ENCODE measurements at regions not wholly inside any gene's neighbourhood (a gene's known extent, or its start where the extent isn't known, plus 50 kb on each side); places are given as distances from the start of the nearest gene placed in this dataset.

DNA sequence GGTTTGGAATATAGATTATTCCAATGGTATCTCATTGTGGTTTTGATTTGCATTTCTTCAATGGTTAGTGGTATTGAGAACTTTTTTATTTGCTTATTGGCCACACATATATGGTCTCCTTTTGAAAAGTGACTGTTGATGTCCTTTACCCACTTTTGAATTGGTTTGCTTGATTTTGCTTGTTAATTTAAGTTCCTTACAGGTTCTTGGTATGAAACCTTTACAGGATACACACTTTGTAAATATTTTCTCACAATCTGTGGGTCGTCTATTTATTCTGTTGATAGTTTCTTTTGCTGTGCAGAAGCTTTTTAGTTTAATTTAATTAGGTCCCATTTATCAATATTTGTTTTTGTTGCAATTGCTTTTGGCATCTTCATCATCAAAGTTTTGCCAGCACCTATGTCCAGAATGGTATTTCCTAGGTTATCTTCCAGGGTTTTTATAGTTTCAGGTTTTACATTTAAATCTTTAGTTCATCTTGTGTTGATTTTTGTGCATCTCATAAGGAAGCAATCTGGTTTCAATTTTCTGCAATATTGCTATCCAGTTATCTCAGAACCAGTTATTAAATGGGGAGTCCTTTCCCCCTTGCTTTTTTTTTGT is 475.7 kb upstream of the PABPC4L start:
- Histone ChIP-seq H3K4me2 (no peak overlapping the region), H3K27ac (ENCODE audit: low read depth) (peak overlapping the region; percentile 84), H3K4me3 (no peak overlapping the region), H3K4me1 (ENCODE audit: insufficient read depth) (peaks cover 6% of the 10 kb centered on the region; the same call in 1 of the 2 replicates), H3K9me2 (ENCODE audit: insufficient read depth) (no peaks in the 10 kb centered on the region), H4K20me1 (replicated peaks; ENCODE audit: insufficient read depth) (no peaks in the 10 kb centered on the region), H3K36me3 (ENCODE audit: insufficient read depth) (peaks cover 5% of the 10 kb centered on the region; the same call in 1 of the 2 replicates), H3K79me2 (replicated peaks; ENCODE audit: insufficient read depth) (no peaks in the 10 kb centered on the region), H3F3A (replicated peaks; ENCODE audit: low read depth) (no peaks in the 10 kb centered on the region), H2AFZ (no peak overlapping the region), H3K27me3 (ENCODE audit: insufficient read depth) (no peaks in the 10 kb centered on the region)
- DNase-seq (ENCODE audit: low spot score), result no peak
- no peaks in the 10 kb centered on the region for H3K27me3 Mint-ChIP-seq (ENCODE audit: insufficient read depth, low read depth, poor library complexity)
- H3K4me3 Mint-ChIP-seq, result no peak overlapping the region
- peaks cover 56% of the 10 kb centered on the region for H3K36me3 Mint-ChIP-seq (ENCODE audit: low read depth)
- TF ChIP-seq NANOG (IDR thresholded peaks at IDR 0.05; ENCODE audit: borderline replicate concordance) (no peak), ZNF331 (CRISPR knock-in tag; IDR thresholded peaks at IDR 0.05; ENCODE audit: low read depth) (no peak), EZH2phosphoT487 (IDR thresholded peaks at IDR 0.05; ENCODE audit: unreplicated experiment) (no peak), EZH2 (IDR thresholded peaks at IDR 0.05; ENCODE audit: low read depth, unreplicated experiment) (no peak), POLR2AphosphoS5 (IDR thresholded peaks at IDR 0.05; ENCODE audit: low read depth) (no peak), ZNF114 (CRISPR knock-in tag; IDR thresholded peaks at IDR 0.05) (no peak), CREB1 (CRISPR knock-in tag; IDR thresholded peaks at IDR 0.05; ENCODE audit: low read depth) (no peak), STAT1 (IDR thresholded peaks at IDR 0.05; ENCODE audit: unreplicated experiment) (no peak), JUNB (IDR thresholded peaks at IDR 0.05; ENCODE audit: unreplicated experiment) (no peak)
- TF ChIP-seq, protein P1, sequence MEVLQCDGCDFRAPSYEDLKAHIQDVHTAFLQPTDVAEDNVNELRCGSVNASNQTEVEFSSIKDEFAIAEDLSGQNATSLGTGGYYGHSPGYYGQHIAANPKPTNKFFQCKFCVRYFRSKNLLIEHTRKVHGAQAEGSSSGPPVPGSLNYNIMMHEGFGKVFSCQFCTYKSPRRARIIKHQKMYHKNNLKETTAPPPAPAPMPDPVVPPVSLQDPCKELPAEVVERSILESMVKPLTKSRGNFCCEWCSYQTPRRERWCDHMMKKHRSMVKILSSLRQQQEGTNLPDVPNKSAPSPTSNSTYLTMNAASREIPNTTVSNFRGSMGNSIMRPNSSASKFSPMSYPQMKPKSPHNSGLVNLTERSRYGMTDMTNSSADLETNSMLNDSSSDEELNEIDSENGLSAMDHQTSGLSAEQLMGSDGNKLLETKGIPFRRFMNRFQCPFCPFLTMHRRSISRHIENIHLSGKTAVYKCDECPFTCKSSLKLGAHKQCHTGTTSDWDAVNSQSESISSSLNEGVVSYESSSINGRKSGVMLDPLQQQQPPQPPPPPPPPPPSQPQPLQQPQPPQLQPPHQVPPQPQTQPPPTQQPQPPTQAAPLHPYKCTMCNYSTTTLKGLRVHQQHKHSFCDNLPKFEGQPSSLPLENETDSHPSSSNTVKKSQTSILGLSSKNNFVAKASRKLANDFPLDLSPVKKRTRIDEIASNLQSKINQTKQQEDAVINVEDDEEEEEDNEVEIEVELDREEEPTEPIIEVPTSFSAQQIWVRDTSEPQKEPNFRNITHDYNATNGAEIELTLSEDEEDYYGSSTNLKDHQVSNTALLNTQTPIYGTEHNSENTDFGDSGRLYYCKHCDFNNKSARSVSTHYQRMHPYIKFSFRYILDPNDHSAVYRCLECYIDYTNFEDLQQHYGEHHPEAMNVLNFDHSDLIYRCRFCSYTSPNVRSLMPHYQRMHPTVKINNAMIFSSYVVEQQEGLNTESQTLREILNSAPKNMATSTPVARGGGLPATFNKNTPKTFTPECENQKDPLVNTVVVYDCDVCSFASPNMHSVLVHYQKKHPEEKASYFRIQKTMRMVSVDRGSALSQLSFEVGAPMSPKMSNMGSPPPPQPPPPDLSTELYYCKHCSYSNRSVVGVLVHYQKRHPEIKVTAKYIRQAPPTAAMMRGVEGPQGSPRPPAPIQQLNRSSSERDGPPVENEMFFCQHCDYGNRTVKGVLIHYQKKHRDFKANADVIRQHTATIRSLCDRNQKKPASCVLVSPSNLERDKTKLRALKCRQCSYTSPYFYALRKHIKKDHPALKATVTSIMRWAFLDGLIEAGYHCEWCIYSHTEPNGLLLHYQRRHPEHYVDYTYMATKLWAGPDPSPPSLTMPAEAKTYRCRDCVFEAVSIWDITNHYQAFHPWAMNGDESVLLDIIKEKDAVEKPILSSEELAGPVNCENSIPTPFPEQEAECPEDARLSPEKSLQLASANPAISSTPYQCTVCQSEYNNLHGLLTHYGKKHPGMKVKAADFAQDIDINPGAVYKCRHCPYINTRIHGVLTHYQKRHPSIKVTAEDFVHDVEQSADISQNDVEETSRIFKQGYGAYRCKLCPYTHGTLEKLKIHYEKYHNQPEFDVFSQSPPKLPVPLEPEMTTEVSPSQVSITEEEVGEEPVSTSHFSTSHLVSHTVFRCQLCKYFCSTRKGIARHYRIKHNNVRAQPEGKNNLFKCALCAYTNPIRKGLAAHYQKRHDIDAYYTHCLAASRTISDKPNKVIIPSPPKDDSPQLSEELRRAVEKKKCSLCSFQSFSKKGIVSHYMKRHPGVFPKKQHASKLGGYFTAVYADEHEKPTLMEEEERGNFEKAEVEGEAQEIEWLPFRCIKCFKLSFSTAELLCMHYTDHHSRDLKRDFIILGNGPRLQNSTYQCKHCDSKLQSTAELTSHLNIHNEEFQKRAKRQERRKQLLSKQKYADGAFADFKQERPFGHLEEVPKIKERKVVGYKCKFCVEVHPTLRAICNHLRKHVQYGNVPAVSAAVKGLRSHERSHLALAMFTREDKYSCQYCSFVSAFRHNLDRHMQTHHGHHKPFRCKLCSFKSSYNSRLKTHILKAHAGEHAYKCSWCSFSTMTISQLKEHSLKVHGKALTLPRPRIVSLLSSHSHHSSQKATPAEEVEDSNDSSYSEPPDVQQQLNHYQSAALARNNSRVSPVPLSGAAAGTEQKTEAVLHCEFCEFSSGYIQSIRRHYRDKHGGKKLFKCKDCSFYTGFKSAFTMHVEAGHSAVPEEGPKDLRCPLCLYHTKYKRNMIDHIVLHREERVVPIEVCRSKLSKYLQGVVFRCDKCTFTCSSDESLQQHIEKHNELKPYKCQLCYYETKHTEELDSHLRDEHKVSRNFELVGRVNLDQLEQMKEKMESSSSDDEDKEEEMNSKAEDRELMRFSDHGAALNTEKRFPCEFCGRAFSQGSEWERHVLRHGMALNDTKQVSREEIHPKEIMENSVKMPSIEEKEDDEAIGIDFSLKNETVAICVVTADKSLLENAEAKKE (CRISPR knock-in tag; IDR thresholded peaks at IDR 0.05), result no peak
- TF ChIP-seq, protein P2, sequence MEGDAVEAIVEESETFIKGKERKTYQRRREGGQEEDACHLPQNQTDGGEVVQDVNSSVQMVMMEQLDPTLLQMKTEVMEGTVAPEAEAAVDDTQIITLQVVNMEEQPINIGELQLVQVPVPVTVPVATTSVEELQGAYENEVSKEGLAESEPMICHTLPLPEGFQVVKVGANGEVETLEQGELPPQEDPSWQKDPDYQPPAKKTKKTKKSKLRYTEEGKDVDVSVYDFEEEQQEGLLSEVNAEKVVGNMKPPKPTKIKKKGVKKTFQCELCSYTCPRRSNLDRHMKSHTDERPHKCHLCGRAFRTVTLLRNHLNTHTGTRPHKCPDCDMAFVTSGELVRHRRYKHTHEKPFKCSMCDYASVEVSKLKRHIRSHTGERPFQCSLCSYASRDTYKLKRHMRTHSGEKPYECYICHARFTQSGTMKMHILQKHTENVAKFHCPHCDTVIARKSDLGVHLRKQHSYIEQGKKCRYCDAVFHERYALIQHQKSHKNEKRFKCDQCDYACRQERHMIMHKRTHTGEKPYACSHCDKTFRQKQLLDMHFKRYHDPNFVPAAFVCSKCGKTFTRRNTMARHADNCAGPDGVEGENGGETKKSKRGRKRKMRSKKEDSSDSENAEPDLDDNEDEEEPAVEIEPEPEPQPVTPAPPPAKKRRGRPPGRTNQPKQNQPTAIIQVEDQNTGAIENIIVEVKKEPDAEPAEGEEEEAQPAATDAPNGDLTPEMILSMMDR (conservative IDR thresholded peaks at IDR 0.05; ENCODE audit: low read depth in 2 of 2), result no peak
- TF ChIP-seq, protein P3, sequence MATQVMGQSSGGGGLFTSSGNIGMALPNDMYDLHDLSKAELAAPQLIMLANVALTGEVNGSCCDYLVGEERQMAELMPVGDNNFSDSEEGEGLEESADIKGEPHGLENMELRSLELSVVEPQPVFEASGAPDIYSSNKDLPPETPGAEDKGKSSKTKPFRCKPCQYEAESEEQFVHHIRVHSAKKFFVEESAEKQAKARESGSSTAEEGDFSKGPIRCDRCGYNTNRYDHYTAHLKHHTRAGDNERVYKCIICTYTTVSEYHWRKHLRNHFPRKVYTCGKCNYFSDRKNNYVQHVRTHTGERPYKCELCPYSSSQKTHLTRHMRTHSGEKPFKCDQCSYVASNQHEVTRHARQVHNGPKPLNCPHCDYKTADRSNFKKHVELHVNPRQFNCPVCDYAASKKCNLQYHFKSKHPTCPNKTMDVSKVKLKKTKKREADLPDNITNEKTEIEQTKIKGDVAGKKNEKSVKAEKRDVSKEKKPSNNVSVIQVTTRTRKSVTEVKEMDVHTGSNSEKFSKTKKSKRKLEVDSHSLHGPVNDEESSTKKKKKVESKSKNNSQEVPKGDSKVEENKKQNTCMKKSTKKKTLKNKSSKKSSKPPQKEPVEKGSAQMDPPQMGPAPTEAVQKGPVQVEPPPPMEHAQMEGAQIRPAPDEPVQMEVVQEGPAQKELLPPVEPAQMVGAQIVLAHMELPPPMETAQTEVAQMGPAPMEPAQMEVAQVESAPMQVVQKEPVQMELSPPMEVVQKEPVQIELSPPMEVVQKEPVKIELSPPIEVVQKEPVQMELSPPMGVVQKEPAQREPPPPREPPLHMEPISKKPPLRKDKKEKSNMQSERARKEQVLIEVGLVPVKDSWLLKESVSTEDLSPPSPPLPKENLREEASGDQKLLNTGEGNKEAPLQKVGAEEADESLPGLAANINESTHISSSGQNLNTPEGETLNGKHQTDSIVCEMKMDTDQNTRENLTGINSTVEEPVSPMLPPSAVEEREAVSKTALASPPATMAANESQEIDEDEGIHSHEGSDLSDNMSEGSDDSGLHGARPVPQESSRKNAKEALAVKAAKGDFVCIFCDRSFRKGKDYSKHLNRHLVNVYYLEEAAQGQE (IDR thresholded peaks at IDR 0.05; ENCODE audit: unreplicated experiment), result no peak
- TF ChIP-seq, protein P4, sequence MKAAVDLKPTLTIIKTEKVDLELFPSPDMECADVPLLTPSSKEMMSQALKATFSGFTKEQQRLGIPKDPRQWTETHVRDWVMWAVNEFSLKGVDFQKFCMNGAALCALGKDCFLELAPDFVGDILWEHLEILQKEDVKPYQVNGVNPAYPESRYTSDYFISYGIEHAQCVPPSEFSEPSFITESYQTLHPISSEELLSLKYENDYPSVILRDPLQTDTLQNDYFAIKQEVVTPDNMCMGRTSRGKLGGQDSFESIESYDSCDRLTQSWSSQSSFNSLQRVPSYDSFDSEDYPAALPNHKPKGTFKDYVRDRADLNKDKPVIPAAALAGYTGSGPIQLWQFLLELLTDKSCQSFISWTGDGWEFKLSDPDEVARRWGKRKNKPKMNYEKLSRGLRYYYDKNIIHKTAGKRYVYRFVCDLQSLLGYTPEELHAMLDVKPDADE (IDR thresholded peaks at IDR 0.05), result no peak
- H3K4me1 Mint-ChIP-seq, result peaks cover 13% of the 10 kb centered on the region
- peaks cover 29% of the 10 kb centered on the region for H3K9me3 Mint-ChIP-seq
- no peak overlapping the region for H3K27ac Mint-ChIP-seq
- no peak for ATAC-seq
